GM19395 (cell line): ENCODE measurements at regions not wholly inside any gene's neighbourhood (a gene's known extent, or its start where the extent isn't known, plus 50 kb on each side); places are given as distances from the start of the nearest gene placed in this dataset.
"Not testable (repeated sequence)": the region's sequence is repeated elsewhere in the genome, so short reads cannot be mapped to it uniquely, and the experiment has no call there.

ENCODE experiments used
- ATAC-seq: cut with Tn5 transposase; IDR thresholded peaks from one replicate; pipeline ENCODE4 v1.9.1; 2021; ENCODE audit warnings: mild to moderate bottlenecking, moderate library complexity; ENCODE audit not compliant: unreplicated experiment

DNA sequence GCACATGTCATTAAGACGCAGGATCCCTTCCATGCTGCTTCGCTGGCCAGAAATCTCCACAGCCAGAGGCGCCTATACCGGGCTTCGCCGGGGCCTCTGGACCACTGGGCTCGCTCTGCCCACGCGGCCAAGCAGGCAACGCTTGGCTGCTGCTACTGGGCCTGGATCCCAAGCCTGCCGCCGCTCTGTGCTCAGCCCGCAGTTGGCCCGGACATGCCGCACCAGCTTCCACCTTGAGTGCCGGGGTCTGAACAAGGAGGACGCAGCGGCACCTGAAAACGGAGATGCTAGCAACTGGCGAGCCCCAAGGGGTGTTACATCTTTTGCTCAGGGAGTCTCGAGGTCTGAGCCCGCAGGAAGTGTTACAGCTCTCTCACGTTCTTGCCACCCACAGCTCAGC is 409.9 kb upstream of the SGCG start:
- ATAC-seq: no peak

DNA sequence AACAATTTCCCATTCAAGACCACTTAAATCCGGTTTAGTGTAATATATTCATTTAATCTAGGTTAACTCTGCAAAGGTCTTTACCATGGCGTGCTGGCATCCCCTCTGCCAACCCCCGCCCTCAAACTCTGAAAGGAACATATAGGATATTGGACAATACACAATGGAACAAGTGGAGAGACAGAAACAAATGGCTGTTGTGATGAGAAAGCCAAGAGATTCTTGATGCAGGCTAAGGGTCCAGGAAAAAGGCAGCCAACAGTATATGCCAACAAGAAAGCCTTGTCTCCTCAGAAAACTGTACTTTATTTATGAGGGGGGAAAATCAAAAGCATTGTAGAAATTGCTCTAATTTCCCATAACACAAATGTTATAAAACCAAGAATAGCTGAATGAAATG is 407.3 kb upstream of the SGCG start:
- ATAC-seq: no peak

DNA sequence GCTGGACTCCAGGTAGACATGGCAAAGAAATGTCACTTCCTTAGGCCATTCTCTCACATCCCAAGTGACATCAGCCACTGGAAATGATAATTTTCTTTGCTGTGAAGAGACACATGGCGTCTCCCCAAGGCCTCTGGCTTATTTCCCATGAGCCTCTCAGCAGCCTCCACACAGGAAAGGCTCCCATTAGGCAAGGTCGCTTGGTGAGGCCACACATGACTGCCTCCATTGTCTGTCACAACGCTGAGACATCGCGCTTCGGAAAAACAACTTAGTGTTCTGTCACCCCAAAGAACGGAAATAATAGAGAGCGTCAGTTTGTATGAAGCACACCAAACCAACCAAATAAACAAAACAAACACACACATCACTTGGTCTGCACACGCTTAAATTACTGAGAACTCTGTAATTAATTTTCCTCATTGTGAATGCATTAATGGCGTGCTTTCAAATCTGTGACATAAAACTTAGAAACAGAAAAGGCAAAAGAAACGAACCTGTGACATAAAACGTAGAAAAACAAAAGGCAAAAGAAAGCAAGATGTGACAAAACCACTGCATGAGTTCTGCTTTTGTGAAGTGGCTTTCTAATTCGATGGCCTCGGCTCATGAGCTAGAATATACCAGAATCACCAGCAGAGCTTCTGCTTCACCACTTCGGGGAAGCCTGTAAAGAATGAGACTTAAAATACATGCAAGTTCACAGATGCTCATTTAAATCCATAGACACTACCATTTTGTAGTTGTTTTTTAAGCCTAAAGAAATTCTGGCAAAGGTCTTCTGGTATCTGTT is 404.2 kb upstream of the SGCG start:
- ATAC-seq: no peak

DNA sequence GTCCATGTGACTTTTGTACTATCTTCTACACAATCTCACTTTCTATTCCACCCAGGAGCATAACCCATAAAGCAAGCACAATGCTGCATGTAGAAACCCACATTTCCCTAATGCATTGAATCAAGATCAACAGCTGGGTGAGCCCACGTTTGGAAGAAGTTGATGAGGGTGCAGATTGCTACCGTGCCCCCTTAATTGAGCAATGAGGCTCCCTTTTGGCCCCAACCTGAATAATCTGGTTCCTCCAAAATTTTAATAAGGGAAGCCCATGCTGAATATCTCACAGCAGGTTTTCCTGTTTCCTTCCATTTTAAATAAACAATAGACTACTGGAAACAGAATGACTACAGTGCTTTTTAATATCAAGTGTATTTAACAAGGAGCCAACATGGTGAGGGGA is 403.6 kb upstream of the SGCG start:
- no peak for ATAC-seq

DNA sequence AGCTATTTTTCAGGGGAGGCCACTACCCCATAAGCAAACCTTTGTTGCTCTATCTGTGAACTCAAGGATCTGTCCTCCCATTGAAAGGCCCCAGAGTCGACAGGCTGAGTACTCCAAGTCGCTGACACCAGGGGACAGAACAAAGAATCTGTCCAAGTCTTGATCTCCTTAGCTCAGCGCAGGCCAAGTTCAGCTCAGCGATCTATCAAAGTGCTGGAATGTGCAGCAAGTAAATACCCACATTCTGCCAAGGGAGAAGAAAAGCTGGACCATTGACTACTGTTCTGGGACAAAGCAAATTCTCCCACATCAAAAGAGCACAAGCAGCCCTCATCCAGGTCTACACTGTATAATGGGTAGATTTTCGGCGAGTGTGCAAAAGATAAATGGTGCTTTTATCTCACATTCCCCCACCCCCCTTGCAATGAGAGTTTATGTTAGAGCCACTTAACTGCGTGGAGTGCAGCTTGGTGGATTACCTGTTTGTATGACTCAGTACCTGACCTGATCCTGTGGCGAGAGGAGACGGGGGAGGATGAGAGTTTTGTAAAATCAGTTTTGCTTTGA is 391.7 kb upstream of the SGCG start:
- ATAC-seq: no peak

DNA sequence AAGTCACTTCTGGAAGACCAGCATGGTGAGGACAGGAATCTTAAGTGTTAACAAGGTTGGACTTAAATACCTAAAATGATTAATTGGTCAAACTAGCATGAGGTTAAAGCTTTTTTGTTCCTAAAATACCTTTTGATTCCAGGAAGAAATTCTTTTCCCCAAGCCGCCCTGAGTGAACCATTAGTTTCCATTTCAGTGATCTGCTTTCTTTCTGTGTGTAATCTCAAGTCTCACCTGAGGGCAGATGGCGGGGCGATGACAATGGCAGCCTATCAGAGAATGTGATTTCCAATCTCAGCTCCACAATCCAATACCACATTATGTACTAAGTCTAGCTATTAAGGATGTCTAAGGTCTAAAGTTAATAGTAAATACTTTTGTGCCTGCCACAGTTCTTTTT is 390.9 kb upstream of the SGCG start:
- no peak for ATAC-seq

DNA sequence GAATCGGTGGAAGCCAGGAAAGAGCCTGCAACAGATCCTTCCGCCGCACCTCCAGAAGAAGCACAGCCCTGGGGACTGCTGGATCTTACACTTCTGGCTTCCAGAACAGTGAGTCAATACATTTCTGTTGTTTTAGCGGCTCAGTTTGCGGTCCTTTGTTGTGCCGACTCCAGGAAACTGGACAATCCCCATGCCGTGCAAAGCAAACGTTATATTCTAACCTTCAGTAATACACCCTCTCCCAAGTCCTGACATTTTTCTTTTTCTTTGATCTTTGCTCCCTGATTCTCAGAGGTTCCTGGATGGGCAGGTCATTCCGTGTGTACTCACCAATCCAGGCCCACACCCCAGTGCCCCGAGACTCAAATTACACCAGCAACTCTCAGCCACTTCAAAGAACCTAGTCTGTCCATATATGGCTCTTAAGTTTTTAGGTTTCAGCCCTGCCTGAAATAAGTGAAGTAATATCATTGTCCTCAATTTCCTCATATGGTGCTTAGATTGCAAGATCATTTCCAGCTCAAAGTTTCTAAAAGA is 387.1 kb upstream of the SGCG start:
- no peak for ATAC-seq

DNA sequence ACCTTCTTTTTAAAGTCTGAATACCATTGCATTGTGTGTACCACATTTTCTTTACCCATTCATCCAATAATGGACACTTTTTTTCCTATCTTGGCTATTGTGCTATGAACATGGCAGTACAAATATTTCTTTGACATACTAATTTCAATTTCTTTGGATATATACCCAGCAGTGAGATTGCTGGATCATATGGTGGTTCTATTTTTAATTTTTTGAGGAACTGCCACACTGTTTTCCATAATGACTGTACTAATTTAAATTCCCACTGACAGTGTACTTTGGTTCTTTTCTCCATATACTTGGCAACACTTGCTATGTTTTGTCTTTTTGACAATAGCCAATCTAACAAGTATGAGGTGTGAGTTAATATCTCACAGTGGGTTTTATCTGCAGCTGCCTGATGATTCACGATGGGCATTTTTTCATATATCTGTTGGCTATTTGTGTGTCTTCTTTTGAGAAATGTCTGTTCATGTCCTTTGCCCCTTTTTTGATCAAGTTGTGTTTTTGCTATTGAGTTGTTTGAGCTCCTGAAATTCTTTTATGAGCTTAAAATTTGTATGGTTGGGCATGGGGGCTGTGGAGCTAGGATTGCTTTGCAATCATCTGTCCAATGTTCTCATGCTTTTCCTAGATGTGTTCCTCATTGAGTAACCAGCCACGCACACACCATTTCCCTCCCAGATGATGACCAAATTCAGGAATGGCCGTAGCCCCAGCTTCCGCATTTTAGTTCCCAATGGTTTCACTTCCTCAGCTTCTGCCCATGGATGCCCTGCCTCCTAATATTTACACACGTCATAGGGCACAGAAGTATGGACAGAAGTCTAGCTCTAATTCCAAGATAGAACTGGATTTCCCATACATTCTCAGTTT is 380.0 kb upstream of the SGCG start:
- no peak for ATAC-seq

DNA sequence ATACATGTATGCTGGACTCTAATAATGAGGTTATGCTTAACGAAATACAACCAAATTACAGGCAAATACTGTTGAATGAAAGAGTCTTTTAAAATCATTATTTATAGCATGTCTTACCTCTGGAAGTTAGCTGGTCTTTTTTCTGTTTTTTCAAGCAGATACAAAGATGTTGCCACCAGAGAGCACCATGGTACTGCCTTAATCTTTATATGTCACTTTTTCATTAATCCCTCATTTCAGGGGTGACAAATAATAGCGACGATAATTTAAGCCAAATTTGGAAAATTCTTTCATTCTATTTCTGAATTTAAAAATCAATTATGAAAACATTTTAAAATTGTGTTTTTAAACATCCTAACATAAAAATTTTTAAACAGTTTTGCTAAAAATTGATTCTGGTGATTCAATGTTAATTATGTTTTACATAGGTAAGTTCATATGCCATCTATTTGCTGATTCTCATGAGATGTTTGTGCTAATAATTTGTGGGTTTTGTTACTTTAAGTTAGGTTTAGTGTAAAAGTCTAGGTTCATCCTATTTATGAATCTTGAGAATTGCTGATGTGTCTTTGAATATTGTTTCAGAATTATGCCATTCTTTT is 379.3 kb upstream of the SGCG start:
- ATAC-seq: no peak

DNA sequence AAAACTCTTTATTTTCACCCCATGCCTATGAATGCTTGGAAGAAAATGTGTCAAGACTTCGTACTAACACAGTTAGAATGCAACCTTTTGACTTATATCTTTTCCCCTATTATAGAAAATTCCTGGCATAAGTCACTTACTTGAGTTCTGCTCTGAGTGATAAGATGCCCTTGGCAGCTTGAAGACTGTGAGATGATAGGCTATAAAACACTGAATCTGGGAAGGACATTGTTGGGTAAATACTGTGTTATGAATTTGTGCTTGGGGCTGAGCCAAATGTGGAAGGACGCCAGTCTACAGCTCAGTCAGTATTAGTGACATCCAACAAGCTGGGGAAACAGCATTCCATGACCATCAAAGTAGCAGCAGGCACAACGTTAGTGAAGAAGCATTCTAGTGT is 368.0 kb upstream of the SGCG start:
- ATAC-seq: no peak

DNA sequence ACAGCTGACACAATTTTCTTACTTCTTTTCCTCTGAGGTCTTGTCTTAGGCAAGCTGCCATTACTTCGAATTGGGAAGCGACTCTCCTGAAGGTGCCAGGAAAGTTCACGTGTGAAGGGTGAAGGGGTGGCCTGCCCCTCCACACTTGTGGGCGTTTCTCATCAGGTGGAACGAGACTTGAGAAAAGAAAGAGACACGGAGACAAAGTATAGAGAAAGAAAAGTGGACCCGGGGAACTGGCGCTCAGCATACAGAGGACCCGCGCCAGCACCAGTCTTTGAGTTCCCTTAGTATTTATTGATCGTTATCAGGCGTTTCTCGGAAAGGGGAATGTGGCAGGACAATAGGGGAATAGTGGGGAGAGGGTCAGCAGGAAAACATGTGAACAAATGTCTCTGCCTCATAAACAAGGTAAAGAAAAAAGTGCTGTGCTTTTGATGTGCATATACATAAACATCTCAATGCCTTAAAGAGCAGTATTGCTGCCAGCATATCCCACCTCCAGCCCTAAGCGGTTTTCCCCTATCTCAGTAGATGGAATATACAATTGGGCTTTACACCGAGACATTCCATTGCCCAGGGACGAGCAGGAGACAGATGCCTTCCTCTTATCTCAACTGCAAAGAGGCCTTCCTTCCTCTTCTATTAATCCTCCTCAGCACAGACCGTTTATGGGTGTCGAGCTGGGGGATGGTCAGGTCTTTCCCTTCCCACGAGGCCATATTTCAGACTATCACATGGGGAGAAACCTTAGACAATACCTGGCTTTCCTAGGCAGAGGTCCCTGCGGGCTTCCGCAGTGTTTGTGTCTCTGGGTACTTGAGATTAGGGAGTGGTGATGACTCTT is 367.0 kb upstream of the SGCG start:
- not testable (repeated sequence) for ATAC-seq

DNA sequence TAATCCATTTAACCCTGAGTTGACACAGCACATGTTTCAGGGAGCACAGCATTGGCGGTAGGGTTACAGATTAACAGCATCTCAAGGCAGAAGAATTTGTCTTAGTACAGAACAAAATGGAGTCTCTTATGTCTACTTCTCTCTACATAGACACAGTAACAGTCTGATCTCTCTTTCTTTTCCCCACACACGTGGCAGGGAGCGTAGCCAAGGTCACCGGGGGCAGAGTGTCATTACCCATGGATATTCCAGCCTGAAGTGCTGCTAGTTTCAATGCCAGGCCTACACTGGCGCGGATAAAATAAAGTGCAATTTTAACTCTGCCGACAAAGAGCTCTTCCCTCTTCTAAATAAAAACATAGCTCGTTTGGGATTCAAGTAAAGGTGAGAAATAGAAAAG is 366.3 kb upstream of the SGCG start:
- not testable (repeated sequence) for ATAC-seq

DNA sequence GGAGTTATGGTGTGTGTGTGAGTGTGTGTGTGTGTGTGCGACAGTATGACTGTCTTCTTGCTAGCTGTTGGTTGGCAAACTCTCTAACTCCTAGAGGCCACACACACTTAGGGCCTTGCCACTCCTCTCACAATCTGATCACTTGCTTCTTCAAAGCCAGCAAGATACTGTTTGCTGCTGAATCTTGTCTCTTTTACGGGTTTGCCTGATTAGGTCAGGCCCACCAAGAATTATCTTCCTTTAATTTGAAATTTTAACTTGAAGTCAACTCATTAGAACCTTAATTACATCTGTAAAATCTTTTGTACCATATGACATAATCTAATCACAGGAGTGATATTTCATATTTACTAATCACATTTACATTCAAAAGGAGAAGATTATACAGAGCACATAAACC is 359.2 kb upstream of the SGCG start:
- no peak for ATAC-seq

DNA sequence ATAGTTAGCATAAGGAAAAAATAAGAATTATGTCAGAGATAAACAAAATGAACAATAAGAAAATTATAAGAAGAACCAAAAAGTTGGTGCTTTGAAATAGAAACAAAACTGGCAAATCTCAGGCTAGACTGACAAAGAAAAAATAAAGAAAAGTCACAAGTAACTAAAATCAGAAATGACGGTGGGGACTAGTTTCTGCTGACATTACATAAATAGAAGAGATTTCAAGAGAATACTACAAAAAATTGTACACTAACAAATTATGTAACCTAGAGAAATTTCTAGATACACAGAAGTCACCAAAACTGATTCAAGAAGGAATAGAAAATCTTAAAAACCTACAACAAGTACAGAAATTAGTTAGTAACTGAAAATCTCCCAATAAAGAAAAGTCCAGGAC is 355.6 kb upstream of the SGCG start:
- no peak for ATAC-seq

DNA sequence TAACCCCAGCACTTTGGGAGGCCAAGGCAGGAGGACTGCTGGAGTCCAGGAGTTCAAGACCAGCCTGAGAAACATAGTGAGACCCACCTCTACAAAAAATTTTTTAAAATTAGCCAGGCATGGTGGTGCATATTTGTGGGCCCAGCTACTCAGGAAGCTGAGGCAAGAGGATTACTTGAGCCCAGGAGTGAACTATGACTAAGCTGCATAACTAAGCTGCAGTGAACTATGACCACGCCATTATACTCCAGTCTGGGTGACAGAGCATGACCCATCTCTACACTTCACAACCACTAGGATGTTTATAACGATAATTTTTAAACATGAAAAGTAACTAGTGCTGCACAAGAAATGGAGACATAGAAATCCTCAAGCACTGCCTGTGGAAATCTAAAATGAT is 352.7 kb upstream of the SGCG start:
- ATAC-seq: no peak

DNA sequence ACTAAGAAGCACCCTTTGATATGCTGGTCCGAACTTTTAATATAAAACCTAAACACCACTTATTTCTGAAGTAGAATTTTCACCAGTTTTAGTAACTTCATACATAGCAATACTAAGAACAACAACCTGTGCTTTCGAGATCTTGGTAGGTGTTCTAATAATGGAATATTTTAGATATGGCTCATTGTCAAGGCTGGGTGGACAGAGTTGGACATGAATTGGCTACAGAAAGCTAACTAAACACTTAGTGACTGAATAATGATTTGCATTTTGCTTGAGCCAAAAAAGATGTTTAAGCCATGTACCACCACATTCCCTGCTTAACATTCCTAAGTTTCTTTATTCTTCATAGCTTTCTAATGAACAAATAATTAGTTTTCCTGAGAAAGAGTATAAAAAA is 344.3 kb upstream of the SGCG start:
- ATAC-seq: no peak

DNA sequence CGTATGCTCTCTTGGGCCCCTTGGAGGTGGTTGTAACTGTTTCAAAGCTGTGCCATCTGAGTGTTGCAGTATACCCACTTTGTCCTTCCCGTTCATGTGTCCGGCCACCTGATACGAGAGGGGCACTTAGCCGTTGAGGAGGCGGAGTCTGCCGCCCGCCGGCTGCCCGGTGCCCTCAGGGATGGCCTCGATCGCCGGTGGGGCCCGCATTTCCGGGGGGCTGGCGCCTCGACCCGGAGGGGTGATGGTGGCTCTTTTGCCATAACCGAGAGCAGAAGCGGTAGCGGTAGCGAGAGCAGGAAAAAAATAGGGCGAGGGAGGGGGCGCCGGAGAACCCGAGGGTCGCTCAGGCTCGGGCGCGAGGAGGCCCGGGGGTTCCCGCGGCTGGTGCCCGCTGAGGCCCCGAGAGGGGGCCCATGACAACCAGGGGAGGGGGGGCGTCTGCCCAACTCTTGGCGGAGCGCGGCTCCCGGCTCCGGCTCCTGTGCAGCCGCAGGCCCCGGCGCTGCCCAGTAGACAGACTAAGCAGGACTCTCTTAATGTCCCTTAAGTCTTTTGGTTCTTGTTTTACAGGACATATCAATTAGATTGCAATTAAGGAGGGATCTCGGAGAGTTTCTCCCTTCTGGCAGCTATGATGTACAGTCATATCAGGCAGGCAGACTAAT is 342.7 kb upstream of the SGCG start:
- no peak for ATAC-seq

DNA sequence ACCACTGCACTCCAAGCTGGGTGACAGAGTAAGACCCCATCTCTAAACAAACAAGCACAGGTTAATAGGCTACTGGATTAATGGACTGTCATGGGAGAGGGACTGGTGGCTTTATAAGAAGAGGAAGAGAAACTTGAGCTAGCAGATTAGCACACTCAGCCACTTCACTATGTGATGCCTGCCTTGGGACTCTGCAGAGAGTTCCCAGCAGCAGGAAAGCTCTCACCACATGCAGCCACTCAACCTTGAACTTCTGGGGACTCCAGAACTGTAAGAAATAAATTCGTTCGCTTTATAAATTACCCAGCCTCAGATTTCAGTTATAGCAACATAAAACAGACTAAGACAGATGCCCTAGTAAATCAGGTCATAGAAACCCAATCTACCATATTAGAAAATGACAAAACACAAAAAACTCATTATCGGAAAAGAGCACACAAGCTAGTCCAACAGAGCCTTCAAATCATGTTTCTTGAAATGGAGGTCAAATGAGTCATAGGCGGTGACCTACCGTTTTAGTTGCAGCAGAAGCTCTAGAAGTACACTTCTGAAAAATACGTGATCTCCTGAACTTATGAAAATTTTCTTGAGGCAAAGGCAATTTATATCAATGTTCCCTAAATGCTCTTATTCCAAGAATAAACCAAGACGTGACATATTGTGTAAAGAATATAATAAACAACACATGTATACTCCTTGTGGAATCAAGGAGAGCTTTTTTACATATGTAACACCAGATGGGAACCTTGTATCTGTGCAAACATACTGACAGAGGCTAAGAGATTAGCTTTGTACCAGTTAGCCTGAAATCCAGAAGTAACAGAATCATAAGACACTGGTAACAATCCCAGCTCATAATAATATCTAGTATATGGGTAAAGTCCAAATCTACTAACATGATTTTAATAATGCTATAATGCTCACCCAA is 340.9 kb upstream of the SGCG start:
- ATAC-seq: no peak

DNA sequence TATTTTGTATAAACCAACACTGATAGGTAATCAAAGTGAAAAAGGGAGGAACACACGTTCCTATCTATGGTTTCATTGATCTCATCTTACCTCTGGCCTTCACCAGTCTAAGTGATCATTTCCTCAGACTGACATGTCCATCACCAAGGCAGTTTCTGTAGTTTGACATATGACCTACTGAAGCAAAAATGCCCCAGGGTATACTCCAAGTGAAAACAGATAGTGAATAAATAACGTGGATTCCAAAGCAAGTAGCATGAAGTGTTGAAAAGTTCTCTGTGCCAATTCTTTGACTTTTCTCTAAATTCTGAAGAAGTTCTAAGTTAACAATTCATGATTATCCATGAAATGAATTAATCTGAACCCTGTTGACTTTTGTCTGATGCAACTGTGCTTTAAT is 334.2 kb upstream of the SGCG start:
- ATAC-seq: no peak
